PFSK-1 (cell line): ENCODE measurements at regions not wholly inside any gene's neighbourhood (a gene's known extent, or its start where the extent isn't known, plus 50 kb on each side); places are given as distances from the start of the nearest gene placed in this dataset.

Source experiments
- FOXP2 ChIP-seq: optimal IDR thresholded peaks from 2 replicates; pipeline ENCODE3; 2011; ENCODE audit warnings: borderline replicate concordance, control low read depth, inconsistent platforms; ENCODE audit not compliant: insufficient read depth; ENCODE audit errors: extremely low read length, extremely low read depth
- POLR2AphosphoS5 ChIP-seq: IDR thresholded peaks from 2 replicates; pipeline ENCODE4 v1.6.1; 2012; ENCODE audit warnings: low read depth, mild to moderate bottlenecking, control low read depth, low read length, moderate library complexity
- REST ChIP-seq, 2 experiments: IDR thresholded peaks; 2 replicates each; pipeline versions ENCODE4 v1.6.1 to v1.8.0; 2011 to 2012; ENCODE audit warnings: low read depth in 2 of 2, low read length in 2 of 2, control low read depth in 1 of 2, inconsistent platforms in 1 of 2, mild to moderate bottlenecking in 1 of 2, moderate library complexity in 1 of 2; ENCODE audit not compliant: insufficient read depth in 1 of 2
- SIN3A ChIP-seq: IDR thresholded peaks from 2 replicates; pipeline ENCODE4 v1.6.1; 2012; ENCODE audit warnings: mild to moderate bottlenecking, low read length, moderate library complexity, borderline replicate concordance; ENCODE audit not compliant: insufficient read depth
- TAF1 ChIP-seq: IDR thresholded peaks from 2 replicates; pipeline ENCODE4 v1.6.1; 2012; ENCODE audit warnings: low read length, control low read depth, borderline replicate concordance; ENCODE audit not compliant: insufficient read depth

- TF ChIP-seq SIN3A (no peak), TAF1 (no peak), REST (IDR thresholded peaks at IDR 0.05; ENCODE audit: insufficient read depth in 1 of 2, low read depth in 2 of 2, low read length in 2 of 2) (no peak), FOXP2 (no peak), POLR2AphosphoS5 (no peak)
Observed at GRCh38 chr6:81820980-81821379, 68.5 kb upstream of the TENT5A start.

GRCh38 chr6:81820422-81820821, 67.9 kb upstream of the TENT5A start:
- TF ChIP-seq REST (IDR thresholded peaks at IDR 0.05; ENCODE audit: insufficient read depth in 1 of 2, low read depth in 2 of 2, low read length in 2 of 2) (no peak), TAF1 (no peak), FOXP2 (no peak), POLR2AphosphoS5 (no peak), SIN3A (no peak)

GRCh38 chr6:81819767-81820166, 67.3 kb upstream of the TENT5A start:
- TF ChIP-seq SIN3A = no peak
- no peak for TF ChIP-seq TAF1
- no peak for TF ChIP-seq FOXP2
- TF ChIP-seq REST (IDR thresholded peaks at IDR 0.05; ENCODE audit: insufficient read depth in 1 of 2, low read depth in 2 of 2, low read length in 2 of 2) = no peak
- no peak for TF ChIP-seq POLR2AphosphoS5

- no peak for TF ChIP-seq REST (IDR thresholded peaks at IDR 0.05; ENCODE audit: insufficient read depth in 1 of 2, low read depth in 2 of 2, low read length in 2 of 2)
- TF ChIP-seq SIN3A = no peak
- no peak for TF ChIP-seq TAF1
- no peak for TF ChIP-seq FOXP2
- no peak for TF ChIP-seq POLR2AphosphoS5
Observed at GRCh38 chr6:81818901-81819361, 66.5 kb upstream of the TENT5A start.

- TF ChIP-seq REST (IDR thresholded peaks at IDR 0.05; ENCODE audit: insufficient read depth in 1 of 2, low read depth in 2 of 2, low read length in 2 of 2) = no peak
Observed at GRCh38 chr6:81816380-81816779, 63.9 kb upstream of the TENT5A start.
